CD4-positive, alpha-beta T cell (primary cell): ENCODE measurements at regions not wholly inside any gene's neighbourhood (a gene's known extent, or its start where the extent isn't known, plus 50 kb on each side); places are given as distances from the start of the nearest gene placed in this dataset.
"Not testable (repeated sequence)": the region's sequence is repeated elsewhere in the genome, so short reads cannot be mapped to it uniquely, and the experiment has no call there.

ENCODE experiments used
- ATAC-seq: fragments of 200-7000 bp; cut with Tn5 transposase; one replicate; pipeline ENCODE4 v1.10.0; 2022; ENCODE audit warnings: mild to moderate bottlenecking; ENCODE audit not compliant: poor library complexity
- CTCF ChIA-PET: fragments of 350-600 bp; sonication (Branson Sonifier 250); formaldehyde crosslinking; loops from one replicate; lab custom pipeline; 2021; ENCODE audit warnings: antibody characterized with exemption, inconsistent platforms; lab: Charles Lee
- POLR2A ChIA-PET: fragments of 350-600 bp; sonication (Branson Sonifier 250); formaldehyde crosslinking; loops from one replicate; lab custom pipeline; 2021; ENCODE audit warnings: antibody characterized with exemption, inconsistent platforms; lab: Charles Lee
- DNase-seq, 14 experiments: peaks; one replicate each; pipeline ENCODE4 v3.0.0-alpha.2; 2013 to 2020; ENCODE audit warnings: mixed read lengths in 2 of 14
- H3K27ac ChIP-seq, 2 donors: one replicate each; pipeline versions ENCODE4 v1.5.1 to v1.7.0; 2013; ENCODE audit warnings: low read length in 2 of 2, low read depth in 1 of 2, mild to moderate bottlenecking in 1 of 2
- H3K27me3 ChIP-seq, 2 experiments: 1 replicate in 1 of 2; 2 replicates in 1 of 2; pipeline versions ENCODE4 v1.6.1 to v1.7.0; 2013; ENCODE audit warnings: low read length in 2 of 2, control low read depth in 1 of 2, mild to moderate bottlenecking in 1 of 2, moderate library complexity in 1 of 2; ENCODE audit not compliant: insufficient read depth in 2 of 2, control insufficient read depth in 1 of 2
- H3K36me3 ChIP-seq: one replicate; pipeline ENCODE4 v1.6.1; 2013; ENCODE audit warnings: low read length, control low read depth; ENCODE audit not compliant: insufficient read depth
- H3K4me1 ChIP-seq: one replicate; pipeline ENCODE4 v1.6.1; 2013; ENCODE audit warnings: low read length, control low read depth; ENCODE audit not compliant: insufficient read depth
- H3K4me3 ChIP-seq: one replicate; pipeline ENCODE4 v1.5.1; 2013; ENCODE audit warnings: mild to moderate bottlenecking, low read length, moderate library complexity
- H3K9me3 ChIP-seq, 2 experiments: 1 replicate in 1 of 2; 2 replicates in 1 of 2; pipeline versions ENCODE4 v1.6.1 to v1.7.0; 2013; ENCODE audit warnings: low read length in 2 of 2, mild to moderate bottlenecking in 2 of 2, control low read depth in 1 of 2, moderate library complexity in 1 of 2; ENCODE audit not compliant: control insufficient read depth in 1 of 2, insufficient read depth in 1 of 2
- H3K27ac Mint-ChIP-seq: one replicate; pipeline ENCODE4 v1.8.0; 2020; ENCODE audit warnings: mixed read lengths
- H3K27me3 Mint-ChIP-seq: one replicate; pipeline ENCODE4 v1.8.0; 2021; ENCODE audit warnings: mixed read lengths
- H3K36me3 Mint-ChIP-seq: one replicate; pipeline ENCODE4 v1.8.0; 2021; ENCODE audit warnings: low read depth, mixed read lengths
- H3K4me1 Mint-ChIP-seq: one replicate; pipeline ENCODE4 v1.8.0; 2021; ENCODE audit warnings: low read depth, mixed read lengths
- H3K4me3 Mint-ChIP-seq: one replicate; pipeline ENCODE4 v1.8.0; 2020; ENCODE audit warnings: mild to moderate bottlenecking, mixed read lengths
- H3K9me3 Mint-ChIP-seq: one replicate; pipeline ENCODE4 v1.8.0; 2020; ENCODE audit warnings: mixed read lengths
- intact Hi-C, 2 experiments: fragments of 100-400 bp; cut with DNase I in 1 of 2; cut with micrococcal nuclease in 1 of 2; formaldehyde crosslinking; loops; one replicate each; pipeline versions ENCODE4 v1.15.1 to v1.9.0; 2023 to 2025; cut with DNase I, micrococcal nuclease

GRCh38 chr4:118492963-118493362, 140.2 kb upstream of the PRSS12 start:
- H3K4me3 ChIP-seq, H3K4me1 Mint-ChIP-seq, POLR2A ChIA-PET, intact Hi-C loops, H3K36me3 Mint-ChIP-seq, H3K27ac Mint-ChIP-seq, H3K9me3 Mint-ChIP-seq, ATAC-seq, H3K36me3 ChIP-seq, H3K9me3 ChIP-seq, H3K4me3 Mint-ChIP-seq, H3K27ac ChIP-seq, CTCF ChIA-PET, DNase-seq, H3K4me1 ChIP-seq, H3K27me3 ChIP-seq: not testable (repeated sequence)
- H3K27me3 Mint-ChIP-seq, result peaks cover 18% of the 10 kb centered on the region

DNA sequence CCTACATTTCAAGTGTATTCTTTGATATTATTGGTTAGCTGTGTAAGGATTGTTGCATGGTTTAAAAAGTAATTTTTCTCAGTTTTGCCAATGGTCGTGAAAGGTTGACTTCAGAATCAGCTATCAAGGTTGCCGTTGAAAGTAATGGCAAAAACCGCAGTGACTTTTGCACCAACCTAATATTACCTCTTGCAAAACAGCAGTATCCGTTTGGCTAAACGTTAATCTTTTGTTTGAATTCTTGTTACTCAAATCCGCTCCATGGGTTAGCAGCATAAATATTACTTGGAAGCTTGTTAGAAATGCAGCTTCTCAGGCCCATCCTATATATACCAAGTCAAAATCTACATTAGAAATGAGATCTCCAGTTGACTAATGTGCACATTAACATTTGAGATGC, 141.6 kb upstream of the PRSS12 start:
- H3K9me3 ChIP-seq, POLR2A ChIA-PET, H3K36me3 ChIP-seq, H3K9me3 Mint-ChIP-seq, H3K27me3 ChIP-seq, H3K27ac Mint-ChIP-seq, H3K36me3 Mint-ChIP-seq, CTCF ChIA-PET, H3K4me1 ChIP-seq, H3K4me3 ChIP-seq, intact Hi-C loops, H3K27ac ChIP-seq, H3K4me1 Mint-ChIP-seq, DNase-seq, H3K4me3 Mint-ChIP-seq, ATAC-seq: not testable (repeated sequence)
- H3K27me3 Mint-ChIP-seq, result peaks cover 18% of the 10 kb centered on the region

GRCh38 chr4:118502967-118503366, 150.2 kb upstream of the PRSS12 start:
- H3K9me3 Mint-ChIP-seq, H3K36me3 ChIP-seq, H3K36me3 Mint-ChIP-seq, H3K4me3 ChIP-seq, DNase-seq, H3K4me3 Mint-ChIP-seq, H3K27ac Mint-ChIP-seq, H3K27me3 ChIP-seq, H3K9me3 ChIP-seq, ATAC-seq, CTCF ChIA-PET, H3K4me1 ChIP-seq, H3K27me3 Mint-ChIP-seq, H3K27ac ChIP-seq, H3K4me1 Mint-ChIP-seq, POLR2A ChIA-PET, intact Hi-C loops: not testable (repeated sequence)

- H3K36me3 Mint-ChIP-seq, H3K4me1 Mint-ChIP-seq, intact Hi-C loops, H3K9me3 Mint-ChIP-seq, H3K27ac Mint-ChIP-seq, DNase-seq, H3K27me3 Mint-ChIP-seq, H3K4me3 ChIP-seq, H3K9me3 ChIP-seq, H3K27me3 ChIP-seq, H3K4me3 Mint-ChIP-seq, ATAC-seq, H3K36me3 ChIP-seq, H3K27ac ChIP-seq, POLR2A ChIA-PET, CTCF ChIA-PET, H3K4me1 ChIP-seq: not testable (repeated sequence)
Measured at GRCh38 chr4:118504927-118505326, 152.1 kb upstream of the PRSS12 start.

- intact Hi-C loops, result not testable (repeated sequence)
Measured at GRCh38 chr4:118505491-118505890, 152.7 kb upstream of the PRSS12 start.

GRCh38 chr4:118512870-118513269, 160.1 kb upstream of the PRSS12 start:
- not testable (repeated sequence) for H3K27ac Mint-ChIP-seq

More at GRCh38 chr4:118505491-118505890, 152.7 kb upstream of the PRSS12 start:
- H3K36me3 Mint-ChIP-seq, POLR2A ChIA-PET, DNase-seq, H3K4me1 ChIP-seq, ATAC-seq, H3K4me3 Mint-ChIP-seq, H3K4me1 Mint-ChIP-seq, H3K27ac ChIP-seq, H3K27ac Mint-ChIP-seq, H3K9me3 Mint-ChIP-seq, CTCF ChIA-PET, H3K27me3 Mint-ChIP-seq, H3K27me3 ChIP-seq, H3K9me3 ChIP-seq, H3K4me3 ChIP-seq, H3K36me3 ChIP-seq: not testable (repeated sequence)

DNA sequence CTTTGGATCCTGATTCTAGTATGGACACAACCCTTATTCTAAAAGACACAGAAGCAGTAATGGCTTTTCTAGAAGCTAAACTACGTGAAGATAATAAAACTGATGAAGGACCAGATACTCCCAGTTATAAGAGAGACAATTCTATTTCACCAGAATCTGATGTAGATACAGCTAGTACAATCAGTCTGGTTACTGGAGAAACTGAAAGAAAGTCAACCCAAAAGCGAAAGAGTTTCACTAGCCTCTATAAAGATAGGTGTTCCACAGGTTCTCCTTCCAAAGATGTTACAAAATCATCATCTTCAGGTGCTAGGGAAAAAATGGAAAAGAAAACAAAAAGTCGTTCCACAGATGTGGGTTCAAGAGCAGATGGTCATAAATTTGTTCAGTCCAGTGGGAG, 161.5 kb upstream of the PRSS12 start:
- H3K36me3 Mint-ChIP-seq, H3K27me3 Mint-ChIP-seq, H3K4me3 ChIP-seq, H3K27ac Mint-ChIP-seq, CTCF ChIA-PET, POLR2A ChIA-PET, H3K4me1 Mint-ChIP-seq, H3K9me3 Mint-ChIP-seq, DNase-seq, H3K9me3 ChIP-seq, H3K4me3 Mint-ChIP-seq, H3K27ac ChIP-seq, H3K4me1 ChIP-seq, ATAC-seq, H3K36me3 ChIP-seq, intact Hi-C loops, H3K27me3 ChIP-seq: not testable (repeated sequence)

More at GRCh38 chr4:118512870-118513269, 160.1 kb upstream of the PRSS12 start:
- H3K27me3 Mint-ChIP-seq, H3K27me3 ChIP-seq, H3K4me3 Mint-ChIP-seq, H3K27ac ChIP-seq, H3K36me3 ChIP-seq, DNase-seq, H3K36me3 Mint-ChIP-seq, intact Hi-C loops, CTCF ChIA-PET, H3K9me3 Mint-ChIP-seq, H3K4me3 ChIP-seq, H3K4me1 ChIP-seq, ATAC-seq, POLR2A ChIA-PET, H3K9me3 ChIP-seq, H3K4me1 Mint-ChIP-seq: not testable (repeated sequence)
